ENCODE measurements at regions not wholly inside any gene's neighbourhood (a gene's known extent, or its start where the extent isn't known, plus 50 kb on each side); places are given as distances from the start of the nearest gene placed in this dataset.

DNA sequence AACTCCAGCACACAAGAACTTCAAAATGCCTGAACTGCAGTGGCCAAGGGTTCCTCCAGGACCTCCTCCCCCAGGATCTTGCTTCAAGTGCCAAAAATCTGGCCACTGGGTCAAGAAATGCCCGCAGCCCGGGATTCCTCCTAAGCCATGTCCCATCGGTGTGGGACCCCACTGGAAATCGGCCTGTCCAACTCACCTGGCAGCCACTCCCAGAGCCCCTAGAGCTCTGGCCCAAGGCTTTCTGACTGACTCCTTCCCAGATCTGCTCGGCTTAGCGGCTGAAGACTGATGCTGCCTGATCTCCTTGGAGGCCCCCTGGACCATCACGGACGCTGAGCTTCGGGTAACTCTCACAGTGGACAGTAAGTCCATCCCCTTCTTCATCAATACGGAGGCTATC lies 306.4 kb downstream of the RBM43 start:
- no peak for DNase-seq

DNA sequence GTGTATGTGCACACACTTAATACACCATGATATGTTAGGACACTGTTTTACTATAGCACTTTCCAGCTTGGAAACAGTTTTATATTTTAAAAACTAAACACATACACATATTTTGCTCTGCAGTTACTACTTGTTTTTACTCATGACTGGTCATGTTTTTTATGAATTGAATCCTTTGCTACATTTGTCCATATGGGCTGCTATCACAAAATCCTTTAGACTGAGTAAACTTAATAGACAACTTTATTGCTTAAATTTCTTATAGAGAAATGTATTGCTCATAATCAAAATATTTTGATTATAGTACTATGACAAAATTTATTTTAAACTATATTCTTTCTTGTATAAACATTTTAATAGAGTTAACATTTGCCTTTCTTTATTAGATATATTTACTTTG lies 314.8 kb downstream of the RBM43 start:
- no peak for DNase-seq

DNA sequence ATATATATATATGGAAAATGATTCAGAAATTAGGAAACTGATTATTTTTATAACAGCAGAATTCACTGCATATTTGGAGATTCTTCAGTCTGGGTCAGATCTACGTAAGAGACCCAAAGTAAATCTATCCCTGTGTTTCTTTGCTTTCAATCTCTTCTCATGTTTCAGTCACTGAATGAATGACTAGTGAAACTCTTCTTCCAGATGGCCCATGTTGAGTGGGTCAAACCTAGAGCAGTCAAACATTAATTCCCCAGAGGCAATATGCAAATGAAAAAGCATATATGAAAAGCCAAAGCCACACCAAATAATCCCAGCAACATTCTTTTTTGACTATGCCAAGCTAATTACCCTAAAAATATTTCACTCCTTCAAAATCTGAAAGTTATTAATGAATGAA lies 317.3 kb downstream of the RBM43 start:
- DNase-seq, result no peak

DNA sequence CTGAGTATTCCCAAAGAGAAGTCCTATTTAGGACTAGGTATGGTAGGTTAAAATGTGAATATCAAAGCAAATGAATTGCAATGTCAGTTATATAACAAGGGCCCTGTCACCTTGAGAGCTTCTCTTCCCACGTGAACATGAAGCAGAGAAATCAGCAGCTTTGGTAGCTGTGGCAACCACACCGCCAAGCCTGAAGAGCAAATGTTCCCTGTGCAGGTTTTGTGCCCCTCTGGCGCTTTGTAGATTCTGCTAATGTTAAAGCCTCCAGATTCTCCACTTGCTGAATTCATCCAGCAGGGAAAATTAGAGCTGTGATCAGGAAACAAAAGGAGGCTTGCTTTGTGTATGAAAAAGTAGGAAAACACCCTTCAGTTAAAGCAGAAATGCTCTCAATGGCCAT lies 322.6 kb downstream of the RBM43 start:
- no peak for DNase-seq

DNA sequence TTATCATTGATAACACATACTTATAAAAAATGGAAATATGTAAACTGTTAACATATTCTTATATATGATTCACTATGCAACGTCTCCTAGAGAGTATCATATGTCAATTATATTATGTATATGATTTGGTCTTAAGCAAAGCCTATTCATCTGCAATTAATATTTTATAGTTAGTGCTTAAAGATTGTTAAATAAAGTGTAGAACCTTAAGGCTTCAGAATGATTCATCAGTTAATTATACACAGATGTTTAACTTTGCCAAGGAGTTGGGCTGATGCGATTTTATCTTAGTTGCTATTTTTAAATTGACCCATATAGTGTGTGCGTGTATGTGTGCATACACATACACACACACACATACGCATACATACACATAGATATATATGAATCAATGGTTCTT lies 323.1 kb downstream of the RBM43 start:
- no peak for DNase-seq

DNA sequence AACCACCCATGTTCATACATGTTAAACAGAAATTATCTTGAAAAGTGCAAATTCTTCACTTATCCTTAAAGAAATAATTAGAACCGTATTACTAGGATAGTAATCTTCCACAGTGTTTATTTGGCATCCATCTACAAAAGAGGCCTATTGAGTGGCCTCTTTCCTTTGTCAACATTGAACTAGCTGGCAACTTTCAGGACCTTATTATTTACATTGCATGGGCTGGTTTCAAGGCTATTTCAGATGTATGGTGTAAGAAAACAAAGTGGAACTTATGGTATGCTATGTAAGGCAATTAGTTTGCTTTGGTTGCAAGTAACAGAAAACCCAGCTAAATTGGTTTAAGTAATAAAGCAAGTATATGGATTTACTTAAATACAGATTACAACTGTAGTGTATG lies 324.6 kb downstream of the RBM43 start:
- DNase-seq, result no peak

DNA sequence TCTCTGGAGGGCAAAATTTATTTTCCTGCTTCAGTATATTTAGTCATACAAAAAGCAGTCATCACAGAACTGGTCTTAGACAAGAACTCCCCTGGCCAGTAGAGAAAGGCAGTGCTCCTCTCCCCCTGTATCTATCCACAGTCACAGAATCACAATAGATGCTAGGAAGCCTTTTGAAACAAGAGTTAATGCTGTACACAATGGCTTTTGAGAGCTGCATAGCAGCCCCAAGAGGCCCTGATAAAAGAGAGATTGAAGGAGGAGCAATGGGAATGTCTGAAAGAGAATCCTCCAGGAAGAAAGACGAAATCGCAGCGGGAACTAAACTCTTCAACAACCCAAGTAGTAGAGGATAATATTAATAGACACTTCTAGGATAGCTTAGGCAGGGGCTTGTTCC lies 330.2 kb downstream of the RBM43 start:
- DNase-seq, result no peak

DNA sequence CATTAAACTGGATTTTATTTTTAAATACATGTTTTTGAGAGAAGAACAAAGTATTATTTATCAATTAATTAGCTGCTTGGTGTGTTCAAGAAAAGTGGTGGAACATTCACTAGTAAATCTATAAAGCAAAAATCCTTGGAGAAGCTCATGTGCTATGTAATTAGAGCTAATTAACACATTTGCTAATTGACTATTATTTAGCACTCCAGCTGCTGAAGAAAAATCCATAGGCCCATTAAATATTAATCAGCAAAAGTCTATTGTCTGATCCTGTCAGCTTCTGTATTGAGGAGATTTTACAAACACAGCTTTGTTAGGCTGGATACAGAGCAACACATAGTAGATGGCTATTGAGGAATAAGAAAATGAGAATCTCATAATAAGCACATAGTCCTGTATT lies 336.1 kb downstream of the RBM43 start:
- no peak for DNase-seq

DNA sequence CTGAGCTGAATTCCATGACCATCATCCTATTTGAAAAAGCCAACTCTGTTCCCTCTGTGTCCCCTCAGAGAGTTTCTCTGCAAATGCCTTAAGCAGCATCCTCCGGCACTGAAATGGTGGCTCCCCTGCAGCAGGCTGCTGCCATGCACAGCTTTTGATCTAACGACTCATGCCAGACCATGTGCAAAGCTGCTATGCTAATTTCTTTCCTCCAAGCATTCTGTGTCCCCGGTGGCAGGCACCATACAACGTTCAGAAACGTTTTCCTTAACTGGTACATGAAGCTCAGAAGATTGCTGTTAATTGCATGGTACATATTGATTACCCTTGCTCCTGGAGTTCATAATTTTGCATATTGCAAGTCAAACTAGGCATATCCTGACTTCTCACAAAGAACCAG lies 336.8 kb downstream of the RBM43 start:
- DNase-seq, result no peak

DNA sequence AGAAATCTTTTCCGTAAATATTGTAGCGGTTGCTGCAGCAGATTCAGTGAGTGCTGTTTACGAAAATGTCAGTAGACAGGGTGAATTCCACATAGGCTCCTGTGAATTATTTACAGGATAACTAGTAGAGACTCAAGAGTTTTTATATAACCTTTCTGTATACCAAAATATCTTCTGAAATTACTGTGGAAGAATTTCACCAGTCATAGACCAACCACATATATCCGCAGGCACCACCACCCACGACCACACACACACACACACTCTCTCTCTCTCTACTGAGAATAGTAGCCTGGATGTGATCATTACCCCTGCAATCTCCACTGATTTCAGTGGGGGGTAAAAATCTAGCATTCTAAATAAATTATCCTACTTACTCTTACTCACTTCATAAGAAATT lies 341.8 kb downstream of the RBM43 start:
- DNase-seq, result no peak

DNA sequence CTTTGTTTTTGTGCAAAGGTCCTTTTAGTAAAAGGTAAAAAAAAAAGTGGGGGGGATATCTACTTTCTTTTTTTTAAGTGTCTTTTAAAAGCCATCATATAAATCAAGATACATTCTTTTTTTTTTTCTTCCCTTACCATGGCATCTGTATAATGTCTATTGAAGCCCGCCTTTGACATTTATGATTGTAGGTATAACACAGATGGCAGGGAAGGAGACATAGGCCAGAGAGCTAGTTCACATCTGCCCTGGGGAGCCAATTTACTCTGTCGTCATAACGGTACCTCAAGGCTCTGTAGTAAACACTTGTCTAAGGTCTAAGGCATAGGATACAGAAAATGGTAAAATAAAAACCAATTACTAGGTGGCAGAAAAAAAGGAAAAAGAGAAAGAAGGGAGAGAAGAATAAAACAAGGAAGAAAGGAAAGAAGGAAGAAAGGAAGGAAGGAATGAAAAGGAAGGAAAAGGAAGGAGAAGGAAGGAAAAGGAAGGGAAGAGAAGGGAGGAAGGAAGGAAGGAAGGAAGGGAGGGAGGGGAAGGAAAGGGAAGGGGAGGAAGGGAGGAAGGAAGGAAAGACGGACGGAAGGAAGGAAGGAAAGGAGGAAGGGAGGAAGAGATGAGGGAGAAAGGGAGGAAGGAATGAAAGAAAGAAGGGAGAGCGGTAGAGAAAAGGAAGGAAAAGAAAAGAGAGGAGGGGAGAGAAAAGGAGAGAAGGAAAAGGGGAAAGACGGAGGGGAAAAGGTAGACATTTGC lies 343.5 kb downstream of the RBM43 start:
- DNase-seq, result no peak

DNA sequence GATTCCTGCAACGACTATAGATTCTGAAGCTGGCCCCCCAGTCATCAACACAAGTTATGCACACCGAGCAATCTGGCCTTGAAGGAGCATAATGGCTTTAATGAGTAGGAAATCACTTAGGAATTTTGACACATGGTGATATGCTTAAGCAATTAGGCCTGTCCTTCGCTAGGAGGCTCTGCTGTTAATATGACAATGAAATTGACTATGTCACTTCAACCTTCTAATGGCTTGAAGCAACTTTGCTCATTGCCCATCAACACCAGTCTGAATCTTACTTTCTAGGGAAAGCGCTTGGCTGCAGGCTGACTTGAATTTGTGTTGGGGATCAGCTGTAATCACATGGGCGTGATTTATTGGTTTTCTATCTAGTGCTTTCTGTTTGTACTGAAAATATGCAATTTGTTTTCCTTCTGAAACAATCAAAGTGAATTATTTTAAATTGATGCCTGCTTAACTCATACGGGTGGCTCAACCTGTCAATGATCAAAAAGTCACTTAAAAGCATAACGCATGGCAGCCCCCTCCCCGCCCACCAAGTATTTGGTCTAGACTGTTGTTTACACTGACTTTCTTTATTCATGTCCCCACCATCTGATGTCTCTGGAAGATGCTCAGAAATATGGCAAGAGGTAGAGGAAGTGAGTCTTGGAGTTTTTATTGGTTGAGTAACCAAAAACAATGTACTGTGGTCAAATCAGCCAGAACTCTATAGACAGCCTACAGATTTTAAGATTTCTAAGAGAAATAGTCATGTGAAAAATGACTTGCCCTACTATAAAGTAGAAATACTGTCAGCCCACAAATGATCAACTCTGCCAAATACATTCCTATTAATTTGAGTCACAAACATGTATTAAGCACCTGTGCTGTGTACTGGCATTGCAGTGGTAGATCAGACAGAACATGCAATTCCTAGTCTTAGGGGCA lies 344.9 kb downstream of the RBM43 start:
- DNase-seq, result no peak

DNA sequence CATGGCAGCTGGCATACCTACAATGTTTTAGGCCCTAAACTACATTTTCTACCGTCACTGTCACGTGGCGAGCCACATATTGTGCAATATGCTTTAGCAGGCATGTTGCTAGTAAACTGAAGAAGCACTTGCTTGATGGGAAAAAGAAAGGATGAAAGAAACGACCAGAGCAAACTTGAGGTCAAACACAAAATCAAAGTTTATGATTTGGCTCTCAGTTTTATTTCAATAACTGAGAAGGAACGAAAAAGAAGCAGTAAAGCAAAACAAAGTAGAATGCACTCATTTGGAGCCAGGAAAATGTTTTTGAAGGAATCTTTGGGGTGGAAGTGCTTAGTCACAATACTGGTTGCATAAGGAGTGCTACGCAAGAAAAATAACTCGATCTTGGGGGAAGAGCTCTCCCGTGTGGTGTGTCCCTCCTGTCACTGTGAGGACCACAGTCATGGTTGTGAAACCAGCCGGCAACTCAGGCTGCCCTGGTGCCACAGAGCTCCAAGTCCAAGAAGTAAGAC lies 349.8 kb downstream of the RBM43 start:
- no peak for DNase-seq

DNA sequence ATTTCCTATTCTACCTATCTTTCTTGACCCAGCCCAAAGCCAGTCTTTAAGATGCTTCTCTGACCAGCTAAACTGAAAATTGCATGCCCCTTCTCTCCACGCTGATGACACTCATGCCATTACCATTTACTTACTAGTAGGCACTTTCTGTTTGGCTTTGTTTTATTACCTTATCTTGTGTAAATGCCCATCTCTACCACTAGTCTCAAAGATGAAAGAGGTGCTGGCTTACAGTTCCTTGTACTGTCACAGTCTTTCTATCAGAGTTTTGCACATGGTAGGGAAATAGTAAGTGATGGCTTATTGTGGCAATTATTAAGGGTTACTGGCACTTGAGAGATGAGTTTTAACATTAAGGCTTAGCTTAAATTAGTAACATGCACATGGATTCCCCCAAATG lies 352.1 kb downstream of the RBM43 start:
- no peak for DNase-seq

DNA sequence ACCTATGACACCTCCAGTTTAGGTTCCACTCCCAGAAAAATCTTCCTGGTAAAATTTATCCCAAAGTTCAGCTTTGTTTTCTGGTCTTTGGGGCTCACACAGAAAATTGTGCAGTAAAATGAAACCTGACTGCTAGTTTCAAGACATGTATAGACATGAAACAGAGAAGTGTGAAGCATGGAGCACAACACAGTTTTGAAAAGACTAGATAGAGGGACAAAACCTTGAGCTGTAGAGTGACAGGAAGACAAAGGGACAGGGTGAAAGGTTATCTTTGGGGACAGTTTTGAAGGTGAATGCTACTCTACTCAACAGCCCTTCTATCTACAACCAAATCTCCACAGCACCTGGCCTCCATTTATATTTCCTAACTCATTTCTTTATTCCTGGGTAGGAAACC lies 352.6 kb downstream of the RBM43 start:
- DNase-seq, result no peak

DNA sequence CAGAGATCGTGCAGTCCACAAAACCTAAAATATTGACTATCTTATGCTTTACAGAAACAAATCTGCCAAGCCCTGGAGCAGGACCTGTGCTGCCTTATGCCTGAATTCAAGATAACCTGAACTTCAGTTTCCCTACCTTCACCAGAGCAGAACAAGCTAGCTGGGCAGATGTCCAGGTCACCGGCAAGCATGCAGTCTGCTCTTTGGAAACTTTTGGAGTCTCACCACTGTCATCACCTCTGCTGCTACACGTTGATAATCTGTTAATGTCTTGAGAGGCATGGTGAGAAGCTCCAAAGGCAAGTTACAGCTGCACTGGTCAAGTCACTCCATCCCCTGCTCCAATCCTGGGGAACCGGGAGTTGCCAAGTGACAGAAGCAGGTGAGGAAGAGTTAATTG lies 354.2 kb downstream of the RBM43 start:
- DNase-seq, result no peak

DNA sequence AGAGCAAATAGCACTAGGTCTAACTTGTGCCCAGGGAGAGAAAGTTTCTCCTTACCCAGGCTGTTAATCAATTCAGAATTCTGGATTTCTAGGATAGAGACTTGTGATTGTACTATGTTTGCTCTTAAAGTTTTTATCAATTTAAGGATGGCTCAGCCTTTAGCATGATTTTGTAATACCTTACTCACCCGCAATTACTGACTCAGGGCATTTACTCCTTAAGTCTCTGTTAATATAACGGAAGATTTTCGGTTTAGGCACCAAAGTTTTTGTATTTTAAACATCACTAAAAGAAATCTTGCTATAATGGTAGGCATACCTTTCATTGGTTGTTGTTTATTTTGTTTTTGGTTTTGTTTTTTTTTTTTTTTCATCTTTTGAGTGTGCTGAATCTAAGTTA lies 358.2 kb downstream of the RBM43 start:
- DNase-seq, result no peak

DNA sequence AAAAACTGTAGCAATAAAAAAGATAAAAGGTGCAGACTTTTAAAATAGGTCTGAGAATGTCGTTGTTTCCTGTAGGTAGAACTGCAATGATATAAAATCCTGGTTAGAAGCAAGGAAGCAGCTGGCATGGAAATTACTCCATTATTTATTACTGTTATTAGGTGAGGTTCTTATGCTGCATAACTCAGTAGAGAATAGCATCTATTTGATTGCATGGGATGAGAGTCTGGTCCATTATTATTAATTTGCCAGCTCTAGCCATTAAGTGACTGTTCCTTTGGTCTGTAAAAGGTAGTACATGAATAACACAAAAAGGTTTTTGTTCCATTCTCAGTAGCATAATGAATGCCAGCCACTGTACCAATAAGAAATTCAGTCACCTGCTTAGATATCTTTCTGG lies 358.6 kb downstream of the RBM43 start:
- no peak for DNase-seq

DNA sequence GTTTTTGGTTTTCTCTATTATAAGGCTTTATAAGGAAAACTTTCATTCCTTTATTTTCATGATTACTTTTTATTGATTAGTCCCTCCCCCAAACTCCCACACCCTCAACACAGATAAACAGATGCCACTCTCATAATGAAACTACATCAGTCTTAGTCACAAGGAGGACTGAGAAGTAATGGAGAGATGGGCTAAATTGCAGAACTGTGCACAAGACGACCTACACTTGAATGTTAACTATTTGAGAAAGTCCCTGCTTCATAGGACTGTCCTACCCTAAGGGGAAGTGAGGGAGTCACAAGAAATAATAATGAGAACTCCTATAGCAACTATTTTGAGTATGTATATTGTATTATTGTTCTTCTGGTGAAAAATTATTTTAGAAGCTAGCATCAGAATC lies 360.8 kb downstream of the RBM43 start:
- no peak for DNase-seq

DNA sequence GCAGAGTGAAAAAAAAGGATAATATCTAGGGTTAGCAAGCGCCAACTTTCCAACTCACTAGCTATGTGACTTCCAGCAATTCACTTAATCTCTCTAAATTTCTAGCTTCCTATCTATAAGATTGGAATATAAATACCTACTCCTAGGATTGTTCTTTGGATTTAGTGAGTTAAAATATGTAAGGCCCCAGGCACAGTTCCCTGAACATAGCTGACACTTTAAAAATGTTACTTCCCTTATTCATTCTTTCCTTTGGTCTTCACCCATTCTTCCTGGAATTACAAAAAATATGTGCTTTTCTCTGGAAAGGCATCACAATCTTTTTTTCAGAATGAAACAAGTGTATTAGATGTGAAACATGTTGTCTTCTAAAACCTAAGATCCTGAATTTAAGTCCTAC lies 365.7 kb downstream of the RBM43 start:
- DNase-seq, result no peak

DNA sequence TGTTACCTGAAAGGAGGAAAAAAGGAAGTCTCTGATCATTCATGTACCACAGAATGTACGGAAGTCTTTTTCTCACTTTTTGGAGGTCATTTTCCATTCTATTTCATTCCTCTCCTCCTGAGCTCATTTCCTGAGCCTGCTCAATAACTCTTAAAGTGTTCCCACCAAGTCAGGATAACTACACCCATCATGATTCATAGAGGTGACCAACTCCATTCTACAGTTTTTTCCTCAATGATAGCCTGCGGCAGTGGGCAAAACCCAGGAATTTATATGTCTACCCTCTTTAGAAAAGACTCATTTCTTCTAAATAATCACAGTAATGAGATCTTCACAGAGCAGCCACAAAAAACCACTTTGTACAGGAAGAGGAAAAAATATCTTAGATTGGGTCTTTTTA lies 372.5 kb downstream of the RBM43 start:
- DNase-seq, result no peak

DNA sequence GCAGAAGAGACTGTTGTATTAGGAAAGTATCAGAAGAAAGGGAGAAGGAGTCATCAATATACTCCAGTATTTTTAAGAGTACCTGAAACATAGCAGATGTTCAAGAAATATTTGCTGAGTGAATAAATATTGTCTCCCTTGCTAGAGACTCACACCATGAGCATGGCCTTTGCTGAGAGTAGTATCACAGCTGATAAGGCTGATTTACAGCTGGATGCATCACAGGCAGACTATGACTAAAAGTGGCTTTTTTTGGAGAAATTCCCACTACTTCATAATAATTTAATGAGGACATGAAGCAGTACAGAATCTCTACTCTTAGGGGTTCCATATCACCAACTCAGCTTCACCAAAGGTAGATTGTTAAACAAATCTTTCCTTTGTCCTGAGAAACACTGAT lies 373.3 kb downstream of the RBM43 start:
- no peak for DNase-seq

DNA sequence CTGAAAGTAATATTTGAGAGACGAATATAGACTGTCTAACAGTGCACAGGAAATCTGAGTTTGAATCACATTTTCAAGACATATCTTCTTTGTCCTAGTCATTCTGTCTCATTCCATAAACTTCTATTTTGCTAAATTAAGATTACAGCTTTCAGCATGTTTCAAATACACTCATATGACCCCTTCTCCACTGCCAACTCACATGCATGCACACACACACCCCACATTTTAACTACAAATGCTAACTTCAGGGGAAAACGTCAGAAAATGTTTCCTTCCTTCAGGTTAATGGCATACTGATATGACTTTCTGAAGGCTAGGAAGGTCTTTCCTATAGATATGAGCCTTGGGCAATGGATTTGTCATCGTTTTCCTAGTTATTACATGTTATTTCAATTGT lies 373.7 kb downstream of the RBM43 start:
- no peak for DNase-seq

DNA sequence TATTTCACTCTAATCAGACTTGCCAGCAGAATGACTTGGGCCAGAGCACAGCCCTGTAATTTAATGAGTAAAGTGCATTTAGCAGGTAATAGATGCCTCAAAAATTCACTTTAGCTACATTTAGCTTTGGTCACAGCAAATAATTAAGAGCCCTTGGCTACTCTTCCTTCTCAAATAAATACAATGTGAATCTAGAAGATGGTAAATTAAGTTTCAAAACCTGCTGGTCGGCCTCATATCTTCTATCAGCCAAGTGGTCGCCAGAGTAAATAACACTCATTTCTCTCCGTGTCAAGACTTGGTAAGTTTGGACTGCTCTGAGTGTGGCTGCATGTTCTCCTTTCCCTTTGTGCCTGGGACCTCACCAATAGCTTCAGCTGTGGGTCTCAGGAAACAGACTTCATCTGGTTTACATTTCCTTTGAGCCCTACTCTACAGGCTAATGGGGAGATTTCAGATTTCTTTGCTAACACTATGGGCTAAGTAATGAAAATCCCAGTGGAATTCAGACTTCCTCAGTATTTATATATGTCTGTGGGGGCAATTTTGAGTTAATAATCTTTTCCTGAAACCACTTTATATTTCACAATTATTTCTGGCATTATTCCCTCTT lies 375.8 kb downstream of the RBM43 start:
- DNase-seq, result no peak
